ENCODE measurements at regions not wholly inside any gene's neighbourhood (a gene's known extent, or its start where the extent isn't known, plus 50 kb on each side); places are given as distances from the start of the nearest gene placed in this dataset.

GRCh38 chr7:17194656-17195055, 103.8 kb upstream of the AHR start:
- Mint-ChIP-seq H3K4me1 (no peaks in the 10 kb centered on the region), H3K9me3 (no peaks in the 10 kb centered on the region), H3K27ac (ENCODE audit: unreplicated experiment) (no peak overlapping the region), H3K27me3 (ENCODE audit: low read depth) (no peaks in the 10 kb centered on the region), H3K4me3 (no peak overlapping the region), H3K36me3 (ENCODE audit: low read depth) (no peaks in the 10 kb centered on the region)
- no peak for DNase-seq (ENCODE audit: low read depth, low spot score)
- no peak for TF ChIP-seq CTCF (conservative IDR thresholded peaks at IDR 0.05)

GRCh38 chr7:17195576-17195975, 102.9 kb upstream of the AHR start:
- no peaks in the 10 kb centered on the region for H3K4me1 Mint-ChIP-seq
- DNase-seq (ENCODE audit: low read depth, low spot score) = no peak
- H3K4me3 Mint-ChIP-seq = no peak overlapping the region
- H3K9me3 Mint-ChIP-seq = no peaks in the 10 kb centered on the region
- no peak for TF ChIP-seq CTCF (conservative IDR thresholded peaks at IDR 0.05)
- H3K27me3 Mint-ChIP-seq (ENCODE audit: low read depth) = no peaks in the 10 kb centered on the region
- no peaks in the 10 kb centered on the region for H3K36me3 Mint-ChIP-seq (ENCODE audit: low read depth)
- no peak overlapping the region for H3K27ac Mint-ChIP-seq (ENCODE audit: unreplicated experiment)

- H3K4me1 Mint-ChIP-seq = no peaks in the 10 kb centered on the region
- peaks cover 3% of the 10 kb centered on the region for H3K9me3 Mint-ChIP-seq
- no peak overlapping the region for H3K27ac Mint-ChIP-seq (ENCODE audit: unreplicated experiment)
- no peaks in the 10 kb centered on the region for H3K27me3 Mint-ChIP-seq (ENCODE audit: low read depth)
- TF ChIP-seq CTCF (conservative IDR thresholded peaks at IDR 0.05) = no peak
- no peaks in the 10 kb centered on the region for H3K36me3 Mint-ChIP-seq (ENCODE audit: low read depth)
- DNase-seq (ENCODE audit: low read depth, low spot score) = no peak
- H3K4me3 Mint-ChIP-seq = no peak overlapping the region
Measured at GRCh38 chr7:17205910-17206309, 92.5 kb upstream of the AHR start.

- Mint-ChIP-seq H3K36me3 (ENCODE audit: low read depth) (no peaks in the 10 kb centered on the region), H3K4me3 (no peak overlapping the region), H3K4me1 (no peaks in the 10 kb centered on the region), H3K27ac (ENCODE audit: unreplicated experiment) (no peak overlapping the region), H3K9me3 (peaks cover 3% of the 10 kb centered on the region), H3K27me3 (ENCODE audit: low read depth) (no peaks in the 10 kb centered on the region)
- no peak for TF ChIP-seq CTCF (conservative IDR thresholded peaks at IDR 0.05)
- DNase-seq (ENCODE audit: low read depth, low spot score) = no peak
Measured at GRCh38 chr7:17206349-17206905, 92.0 kb upstream of the AHR start.

GRCh38 chr7:17207220-17207619, 91.2 kb upstream of the AHR start:
- H3K27ac Mint-ChIP-seq (ENCODE audit: unreplicated experiment) = no peak overlapping the region
- peaks cover 3% of the 10 kb centered on the region for H3K9me3 Mint-ChIP-seq
- H3K4me3 Mint-ChIP-seq = no peak overlapping the region
- TF ChIP-seq CTCF (conservative IDR thresholded peaks at IDR 0.05) = no peak
- no peaks in the 10 kb centered on the region for H3K4me1 Mint-ChIP-seq
- H3K27me3 Mint-ChIP-seq (ENCODE audit: low read depth) = no peaks in the 10 kb centered on the region
- no peak for DNase-seq (ENCODE audit: low read depth, low spot score)
- H3K36me3 Mint-ChIP-seq (ENCODE audit: low read depth) = no peaks in the 10 kb centered on the region

GRCh38 chr7:17209101-17209500, 89.4 kb upstream of the AHR start:
- Mint-ChIP-seq H3K9me3 (no peaks in the 10 kb centered on the region), H3K4me3 (no peak overlapping the region), H3K27ac (ENCODE audit: unreplicated experiment) (no peak overlapping the region), H3K36me3 (ENCODE audit: low read depth) (no peaks in the 10 kb centered on the region), H3K27me3 (ENCODE audit: low read depth) (no peaks in the 10 kb centered on the region), H3K4me1 (no peaks in the 10 kb centered on the region)
- DNase-seq (ENCODE audit: low read depth, low spot score) = no peak
- TF ChIP-seq CTCF (conservative IDR thresholded peaks at IDR 0.05) = no peak
